CD4-positive, alpha-beta T cell treated with Interleukin-15 for 4 hours (primary cell): ENCODE measurements at regions not wholly inside any gene's neighbourhood (a gene's known extent, or its start where the extent isn't known, plus 50 kb on each side); places are given as distances from the start of the nearest gene placed in this dataset.

ENCODE experiments used
- DNase-seq: peaks from one replicate; pipeline ENCODE4 v3.0.0-alpha.2; 2020; ENCODE audit warnings: low spot score

DNA sequence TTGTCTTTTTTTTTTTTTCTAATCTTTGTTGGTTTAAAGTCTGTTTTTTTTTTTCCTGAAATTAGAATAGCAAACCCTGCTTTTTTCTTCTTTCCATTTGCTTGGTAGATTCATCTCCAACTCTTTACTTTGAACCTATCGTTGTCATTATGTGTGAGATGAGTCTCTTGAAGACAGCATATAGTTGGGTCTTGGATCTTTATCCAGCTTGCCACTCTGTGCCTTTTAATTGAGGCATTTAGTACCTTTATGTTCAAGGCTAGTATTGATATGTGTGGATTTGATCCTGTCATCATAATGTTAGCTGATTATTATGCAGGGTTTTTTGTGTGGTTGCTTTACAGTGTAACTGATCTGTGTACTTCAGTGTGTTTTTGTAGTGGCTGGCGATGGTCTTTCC lies 383.8 kb downstream of the MAN2A1 start:
- no peak for DNase-seq

DNA sequence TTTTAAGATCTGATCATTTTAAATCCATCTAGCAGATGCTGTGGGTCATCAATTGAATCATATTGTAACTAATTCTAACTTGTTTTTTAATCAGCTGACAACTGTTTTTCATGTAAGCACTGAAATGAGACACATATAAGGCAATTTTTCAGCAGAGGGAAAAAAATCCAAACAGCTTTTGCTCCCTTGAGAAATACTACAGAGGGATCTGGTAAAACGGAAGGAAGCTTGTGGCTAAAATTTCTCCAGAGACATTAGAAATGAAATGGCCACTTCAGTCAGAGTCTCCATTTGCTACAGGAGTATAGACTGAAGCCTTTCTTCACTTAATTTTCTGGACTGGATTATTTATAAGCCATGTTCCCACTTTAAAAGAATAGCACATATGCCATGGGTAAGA lies 385.9 kb downstream of the MAN2A1 start:
- no peak for DNase-seq

DNA sequence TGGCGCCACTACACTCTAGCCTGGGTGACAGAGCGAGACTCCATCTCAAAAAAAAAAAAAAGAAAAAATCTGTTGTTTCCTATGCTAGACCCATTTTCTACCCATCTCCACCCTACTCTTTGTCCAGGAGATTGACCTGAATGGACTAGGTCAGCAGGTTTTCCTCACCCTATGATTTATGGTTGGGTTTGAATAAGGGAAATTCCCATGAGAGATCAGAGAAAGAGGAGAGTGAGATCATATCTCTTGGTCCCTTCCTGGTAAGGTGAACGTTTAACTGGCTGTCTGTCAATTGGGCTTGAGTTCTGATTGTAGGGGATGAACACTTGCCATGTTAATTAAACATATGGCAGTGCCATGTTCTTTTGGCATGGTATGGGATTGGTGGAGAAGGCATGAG lies 387.4 kb downstream of the MAN2A1 start:
- DNase-seq = no peak

DNA sequence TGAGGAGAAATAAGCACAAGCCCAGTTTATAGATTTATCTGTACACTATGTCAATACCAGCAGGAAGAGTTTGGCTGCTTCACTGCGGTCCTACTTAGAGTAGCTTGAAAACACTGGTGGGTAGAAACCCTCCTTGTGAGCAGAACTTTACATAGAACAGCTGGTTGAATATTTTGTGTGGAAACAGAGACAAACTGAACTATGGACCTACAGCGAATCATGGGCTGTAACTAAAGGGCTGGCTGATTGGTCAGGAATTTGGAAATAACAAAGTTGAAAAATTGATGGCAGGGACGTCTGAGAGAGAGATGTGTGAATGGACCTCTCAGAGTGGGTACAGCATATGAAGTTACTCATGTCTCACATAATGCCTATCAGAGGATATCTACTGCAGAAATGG lies 392.5 kb downstream of the MAN2A1 start:
- DNase-seq = no peak

DNA sequence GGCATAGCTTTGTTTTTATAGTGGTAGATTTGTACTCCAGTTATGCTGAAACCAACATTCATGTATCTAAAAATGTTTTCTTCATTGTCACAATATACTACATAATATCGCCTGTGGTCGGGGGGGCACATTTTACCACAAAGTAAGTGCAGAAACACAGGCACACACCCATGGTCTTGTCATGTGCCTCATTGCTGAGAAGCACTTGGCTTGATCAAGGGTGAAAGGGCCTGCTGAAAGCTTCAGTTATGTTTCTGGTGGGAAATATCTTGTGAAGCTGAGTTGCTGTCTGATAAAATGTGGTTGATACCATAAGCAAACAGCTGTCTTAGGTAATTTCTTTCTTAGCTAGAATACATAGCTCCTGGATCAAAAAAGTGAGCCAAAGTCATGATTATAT lies 393.1 kb downstream of the MAN2A1 start:
- no peak for DNase-seq

DNA sequence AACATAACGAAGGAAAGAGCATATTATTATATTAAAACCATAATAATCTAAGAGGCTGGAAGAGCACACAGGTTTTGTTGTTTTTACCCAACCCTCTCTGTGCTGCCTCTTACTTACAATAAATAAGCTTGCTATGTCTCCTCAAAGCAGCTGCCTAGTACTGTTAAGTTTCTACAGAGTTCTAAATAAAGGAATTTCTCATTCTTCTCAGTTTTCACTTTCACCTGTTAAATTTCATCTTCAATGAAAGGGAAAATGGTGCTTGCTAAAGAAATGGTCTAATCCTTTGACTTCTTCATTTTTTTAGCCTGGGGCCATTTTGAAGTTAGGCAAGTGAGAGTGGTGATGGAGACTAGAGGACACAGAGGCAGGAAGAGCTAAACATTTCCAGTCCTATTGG lies 396.1 kb downstream of the MAN2A1 start:
- no peak for DNase-seq

DNA sequence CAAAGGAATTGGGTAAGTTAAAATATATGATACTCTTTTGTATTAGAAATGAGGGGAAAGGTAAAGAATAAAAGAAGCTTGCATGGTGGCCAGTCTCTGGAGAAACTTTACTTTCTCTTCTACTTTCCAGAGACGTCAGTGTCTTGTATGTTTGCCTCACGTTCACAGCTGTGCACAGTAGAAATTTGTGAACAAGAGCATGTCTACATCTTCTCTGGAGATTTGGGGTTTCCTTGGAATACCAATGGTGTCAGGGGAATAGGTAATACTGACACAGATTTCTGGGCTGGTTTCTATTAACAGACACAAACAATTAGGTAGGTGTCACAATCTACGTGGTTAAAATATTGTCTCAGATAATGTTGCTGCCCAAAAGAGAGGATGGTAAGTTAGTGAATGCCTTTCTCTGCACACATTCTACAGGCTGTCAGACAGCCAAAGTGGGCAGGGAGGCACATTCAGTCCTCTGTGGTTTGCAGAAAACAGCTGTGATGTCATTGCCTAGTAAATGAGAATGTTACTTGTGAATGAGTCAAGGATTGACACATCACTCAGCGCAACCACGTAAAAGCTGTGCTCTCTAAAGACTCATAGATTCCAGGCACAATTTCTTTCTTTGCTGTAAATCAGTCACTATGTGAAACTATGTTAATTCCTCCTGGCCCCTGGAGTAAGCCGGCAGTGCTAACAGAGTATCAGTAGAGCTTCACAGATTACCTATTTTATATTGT lies 397.1 kb downstream of the MAN2A1 start:
- no peak for DNase-seq

DNA sequence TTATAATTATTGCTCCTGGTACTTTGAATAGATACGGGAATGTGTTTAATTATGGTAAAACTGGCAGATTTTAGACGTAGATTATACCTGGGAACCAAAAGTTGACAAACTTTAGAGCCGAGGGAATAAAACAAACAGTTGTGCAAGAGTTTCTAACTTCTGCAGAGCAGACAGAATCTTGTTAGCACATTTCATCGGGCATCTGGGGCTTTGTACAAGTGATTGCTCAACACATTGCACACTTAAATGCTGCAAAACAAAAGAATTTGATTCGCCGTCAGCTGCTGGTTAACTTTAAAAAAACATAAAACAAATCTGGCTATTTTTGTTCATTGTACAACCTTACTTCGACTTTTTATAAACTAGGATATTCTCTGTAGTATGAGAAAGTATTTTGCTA lies 398.1 kb downstream of the MAN2A1 start:
- DNase-seq = no peak

DNA sequence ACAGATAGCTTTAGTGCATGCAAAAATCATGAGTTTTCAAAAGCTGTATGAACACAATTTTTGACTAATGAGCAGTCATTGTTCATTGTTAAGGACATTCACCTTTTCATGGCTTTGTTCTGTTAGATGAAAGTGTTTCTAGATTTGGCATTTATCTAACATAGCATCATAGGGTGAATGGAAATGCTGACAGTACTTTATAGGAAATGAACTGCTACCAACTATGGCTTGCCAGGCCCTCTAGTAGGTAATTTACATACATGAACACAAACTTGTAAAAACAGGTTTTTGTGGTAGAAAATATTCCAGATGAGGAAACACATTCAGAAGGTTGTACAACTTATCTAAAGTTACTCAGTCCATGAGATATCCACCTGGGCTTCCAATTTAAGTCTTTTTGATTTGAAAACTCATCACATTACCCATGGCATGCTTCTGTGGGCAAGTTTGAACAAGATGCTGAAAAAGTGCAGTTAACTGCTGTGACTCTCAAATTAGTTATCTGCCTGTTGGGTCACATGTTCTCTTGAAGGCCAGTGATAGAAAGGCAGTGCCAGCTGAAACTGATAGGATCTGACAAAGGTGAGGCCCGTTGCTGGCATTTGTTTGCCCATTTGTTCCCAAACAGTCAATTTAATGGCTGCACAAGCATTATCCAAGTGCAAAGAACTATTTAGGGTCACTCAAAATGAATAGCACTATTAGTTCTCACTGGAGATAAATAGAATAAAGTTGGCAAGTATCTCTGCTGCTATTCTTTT lies 399.1 kb downstream of the MAN2A1 start:
- no peak for DNase-seq

DNA sequence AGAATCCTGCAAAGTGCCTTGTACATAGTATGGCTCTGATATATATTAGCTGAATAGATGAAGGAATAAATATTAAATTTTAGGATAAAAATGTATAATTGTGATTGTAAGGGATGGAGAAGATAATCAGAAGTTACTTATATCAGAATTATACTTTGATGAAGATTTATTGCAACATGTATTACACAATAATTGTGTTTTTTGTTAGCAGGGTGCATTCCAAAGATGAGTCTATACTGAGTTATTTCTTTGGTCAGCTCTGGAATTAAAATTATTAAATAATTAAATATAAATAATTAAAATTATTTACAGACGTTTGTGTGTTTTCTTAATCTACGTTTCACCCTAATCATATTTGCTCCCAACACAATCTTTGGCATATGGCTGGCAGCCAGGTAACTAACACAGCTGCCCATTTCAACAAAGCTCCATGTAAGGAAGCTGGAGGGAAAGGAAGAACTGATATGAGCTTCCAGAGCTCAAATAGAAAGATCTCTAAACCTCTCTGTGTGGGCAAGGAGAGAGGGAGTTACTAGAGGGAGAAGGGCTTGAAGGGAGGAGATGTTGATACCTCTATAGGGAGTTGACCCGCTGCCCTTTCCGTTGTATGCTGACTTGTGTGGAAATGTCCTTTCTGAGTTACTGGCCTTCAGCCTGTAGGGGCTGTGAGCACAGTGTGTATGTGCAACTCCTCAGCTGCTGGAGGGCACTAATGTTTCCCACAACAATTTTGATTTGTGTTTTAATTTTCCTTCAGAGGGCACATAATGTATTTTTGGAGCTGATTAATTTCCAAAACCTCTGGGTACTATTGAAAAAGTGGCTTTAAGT lies 403.4 kb downstream of the MAN2A1 start:
- no peak for DNase-seq

DNA sequence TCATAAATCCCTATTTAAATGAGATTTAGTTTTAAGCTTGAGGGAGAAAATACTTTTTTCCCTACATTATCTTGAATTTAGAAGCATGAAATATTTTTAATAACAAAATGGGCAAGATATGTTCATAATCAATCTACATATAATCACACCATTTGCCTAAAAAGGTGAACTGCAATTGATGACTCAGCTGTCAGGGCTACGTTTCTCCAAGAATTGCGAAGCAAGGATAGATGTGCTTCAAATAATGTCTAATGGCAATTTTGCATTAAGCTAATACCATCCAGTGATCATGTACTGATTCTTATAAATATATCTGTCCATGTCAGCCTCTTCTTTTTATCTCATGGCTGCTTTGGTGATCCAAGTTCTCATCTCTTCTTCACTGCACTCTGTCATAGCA lies 404.4 kb downstream of the MAN2A1 start:
- DNase-seq = no peak

DNA sequence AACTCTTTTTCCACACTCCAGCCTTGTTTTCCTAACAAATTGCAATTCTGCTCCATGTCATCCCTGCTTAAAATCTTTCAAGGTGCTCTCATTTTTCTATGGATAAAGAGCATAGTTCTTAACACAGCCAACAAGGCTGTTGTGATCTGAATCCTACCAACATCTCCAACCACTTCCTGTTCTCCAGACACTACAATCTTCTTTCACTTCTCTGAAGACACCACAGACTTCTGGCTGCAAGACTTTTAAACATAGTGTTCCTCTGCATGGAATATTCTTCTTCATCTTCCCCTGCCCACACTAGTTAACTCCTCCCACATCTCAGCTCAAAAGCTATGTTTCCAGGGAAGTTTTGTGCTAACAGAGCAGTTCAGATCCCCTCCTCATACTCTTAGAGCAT lies 404.8 kb downstream of the MAN2A1 start:
- no peak for DNase-seq

DNA sequence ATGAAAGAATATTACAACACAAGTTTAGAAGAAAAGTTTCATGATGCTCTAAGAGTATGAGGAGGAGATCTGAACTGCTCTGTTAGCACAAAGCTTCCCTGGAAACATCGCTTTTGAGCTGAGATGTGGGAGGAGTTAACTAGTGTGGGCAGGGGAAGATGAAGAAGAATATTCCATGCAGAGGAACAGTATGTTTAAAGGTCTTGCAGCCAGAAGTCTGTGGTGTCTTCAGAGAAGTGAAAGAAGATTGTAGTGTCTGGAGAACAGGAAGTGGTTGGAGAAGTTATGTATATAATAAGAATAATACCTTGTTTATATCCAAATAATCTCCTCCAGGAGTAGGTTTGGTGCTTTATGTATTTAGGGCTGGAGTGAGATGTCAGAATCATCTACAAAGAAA lies 406.7 kb downstream of the MAN2A1 start:
- no peak for DNase-seq

DNA sequence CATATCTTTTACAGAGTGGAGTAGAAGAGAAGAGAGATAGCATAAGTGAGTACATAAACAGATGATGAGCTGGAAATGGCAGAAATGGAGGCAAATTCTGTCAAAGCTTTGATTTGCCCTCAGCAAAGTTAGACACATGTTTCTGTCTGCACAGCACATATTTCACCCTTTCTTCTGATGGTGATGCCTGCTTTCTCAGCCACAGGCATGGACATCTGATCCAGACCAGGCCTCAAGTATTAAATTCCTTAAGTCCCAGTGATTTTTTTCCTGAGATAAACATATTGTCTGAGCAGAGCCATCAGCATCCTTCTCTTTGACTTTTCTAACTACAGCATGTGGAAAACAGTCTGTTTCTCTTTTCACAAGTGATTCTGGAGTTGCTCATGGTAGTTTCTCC lies 409.8 kb downstream of the MAN2A1 start:
- no peak for DNase-seq

DNA sequence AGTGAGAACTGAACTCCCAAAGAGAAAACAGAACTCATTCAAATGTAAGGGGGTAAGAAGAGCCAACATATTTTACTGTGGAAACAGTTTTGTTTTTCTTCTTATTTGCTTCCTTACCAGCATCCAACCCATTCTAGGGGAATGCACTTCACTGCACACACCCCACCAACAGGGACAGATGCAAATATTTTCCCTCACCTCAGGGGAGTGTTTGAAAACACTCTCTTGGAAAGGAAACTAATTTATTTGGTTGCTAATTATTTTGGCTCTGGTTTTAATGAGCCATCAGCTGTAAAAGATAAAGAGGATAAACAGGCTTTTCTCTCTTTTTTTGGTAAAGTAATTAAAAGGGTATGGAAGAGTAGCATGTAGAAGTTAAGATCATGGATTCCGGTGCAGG lies 413.4 kb downstream of the MAN2A1 start:
- no peak for DNase-seq

DNA sequence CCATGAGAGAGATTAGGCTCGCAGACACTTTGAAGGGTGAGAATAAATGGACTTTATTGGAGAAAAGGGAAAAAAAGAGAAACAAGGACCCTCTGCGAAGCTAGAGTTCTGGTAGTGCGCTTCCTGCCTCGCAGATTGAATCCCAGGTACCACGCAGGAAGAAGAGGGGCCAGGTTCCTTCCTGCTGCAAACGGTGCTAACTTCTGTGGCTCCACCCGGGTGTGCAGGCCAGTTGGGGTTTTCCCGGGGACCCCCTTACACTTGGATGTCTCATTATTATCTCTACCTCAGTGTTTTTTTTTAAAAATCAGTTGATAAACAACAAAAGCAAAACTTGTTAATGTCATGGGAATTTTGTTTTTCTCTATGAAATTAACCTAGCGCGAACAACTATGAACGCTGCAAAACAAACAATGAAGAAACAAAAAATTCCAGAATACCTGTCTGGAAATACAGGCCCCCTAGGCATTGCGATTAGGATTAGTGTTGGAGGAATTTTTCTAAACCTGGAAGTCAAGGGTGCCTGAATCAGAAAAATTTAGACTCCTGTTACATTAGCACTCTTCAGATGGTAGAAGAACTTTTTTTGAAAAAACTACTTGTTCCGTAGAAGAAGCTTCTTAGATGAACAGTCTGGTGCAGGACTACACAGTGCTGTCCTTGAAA lies 414.5 kb downstream of the MAN2A1 start:
- no peak for DNase-seq

DNA sequence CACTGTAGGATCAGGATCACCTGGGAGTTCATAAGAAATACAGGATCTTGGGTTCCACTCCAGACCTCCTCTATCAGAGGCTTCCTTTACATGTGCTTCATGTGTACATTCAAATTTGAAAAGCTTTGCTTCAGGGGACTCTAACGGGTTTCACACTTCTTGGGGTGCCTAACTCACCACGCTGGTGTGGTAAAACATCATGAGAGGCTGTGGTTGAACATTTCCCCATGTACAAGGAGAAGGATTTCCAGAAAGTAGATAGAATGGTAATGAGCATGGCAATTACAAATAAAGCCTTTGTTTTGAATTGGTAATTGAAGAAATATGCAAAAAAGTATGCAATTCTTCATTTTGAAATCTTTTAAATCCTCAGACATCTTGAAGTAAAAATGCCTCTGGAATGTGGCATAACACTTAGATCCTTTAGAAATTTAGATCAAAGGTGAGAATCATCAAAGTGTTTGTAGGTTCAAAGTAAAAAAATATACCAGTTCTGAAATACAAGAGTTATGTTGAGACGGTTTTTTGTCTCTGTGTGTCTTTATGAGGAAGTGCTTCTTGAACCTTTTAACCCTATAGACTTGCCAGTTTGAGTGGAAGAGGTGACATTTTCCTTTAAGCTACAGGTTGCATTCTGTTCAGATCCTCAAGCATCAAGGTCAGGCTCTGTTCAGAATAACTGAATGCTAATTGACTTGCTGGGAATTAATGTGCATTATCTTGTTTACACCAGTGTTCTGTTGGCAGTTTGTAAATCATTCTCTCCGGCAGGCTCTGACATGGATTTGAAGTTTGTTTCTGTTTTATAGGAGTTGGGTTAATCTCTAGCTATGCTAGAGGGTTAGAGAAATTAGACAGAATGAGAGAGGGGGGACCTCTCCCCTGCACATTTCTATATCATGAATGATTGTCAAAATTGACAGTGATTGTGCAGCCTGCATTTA lies 415.3 kb downstream of the MAN2A1 start:
- DNase-seq = no peak

DNA sequence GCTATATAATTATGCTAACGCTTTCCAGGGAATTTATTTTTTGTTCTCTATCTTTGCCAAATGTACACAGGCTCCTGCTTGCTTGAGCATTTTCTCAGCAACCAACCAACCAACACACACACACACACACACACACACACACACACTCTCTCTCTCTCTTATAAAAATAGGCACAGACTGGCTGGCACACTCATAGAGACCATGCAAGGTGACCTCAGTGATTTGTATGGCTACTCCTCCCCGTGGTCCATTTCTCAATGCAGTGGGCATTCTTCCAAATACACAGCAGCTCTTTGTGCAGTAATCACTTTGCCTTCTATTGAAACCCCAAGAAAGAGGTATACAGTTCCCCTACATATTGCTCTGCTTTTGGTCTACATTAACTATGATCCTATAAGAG lies 416.0 kb downstream of the MAN2A1 start:
- no peak for DNase-seq

DNA sequence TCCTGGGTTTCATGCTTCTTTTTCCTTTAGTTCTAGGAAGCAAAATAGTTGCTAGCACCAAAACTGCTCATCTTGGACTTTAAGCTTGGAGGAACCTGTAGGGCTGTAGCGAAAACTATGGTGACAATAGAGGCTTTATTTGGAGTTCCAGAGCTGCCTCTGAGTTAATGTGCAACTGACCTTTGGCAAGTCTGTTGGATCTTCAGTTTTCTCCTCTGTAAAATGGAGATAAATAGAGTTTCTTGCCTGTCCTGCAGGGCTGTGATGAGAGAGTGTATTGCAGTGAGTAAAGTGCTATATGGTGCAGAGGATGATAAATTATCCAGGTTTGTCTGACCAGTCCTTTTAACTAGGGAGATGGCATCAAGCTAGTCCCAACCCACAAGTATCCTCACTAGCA lies 417.0 kb downstream of the MAN2A1 start:
- DNase-seq = no peak

DNA sequence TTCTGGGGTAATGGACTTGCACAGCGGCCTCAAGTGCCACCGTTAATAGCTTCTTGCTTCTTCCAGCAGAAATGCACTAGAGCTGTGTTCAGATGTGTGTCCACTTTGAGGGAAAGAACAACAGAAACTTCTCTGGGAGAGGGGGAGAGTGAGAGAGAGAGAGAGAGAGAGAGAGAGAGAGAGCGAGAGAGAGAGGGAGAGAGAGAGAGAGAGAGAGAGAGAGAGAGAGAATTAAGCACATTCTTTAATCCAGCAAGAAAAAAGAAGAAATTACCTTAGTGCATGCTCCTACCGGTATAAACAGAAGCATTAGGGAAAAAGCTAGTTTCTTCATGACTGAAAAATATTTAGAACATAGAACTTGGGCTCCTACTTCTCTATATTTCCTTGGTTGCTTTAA lies 418.8 kb downstream of the MAN2A1 start:
- DNase-seq = no peak

DNA sequence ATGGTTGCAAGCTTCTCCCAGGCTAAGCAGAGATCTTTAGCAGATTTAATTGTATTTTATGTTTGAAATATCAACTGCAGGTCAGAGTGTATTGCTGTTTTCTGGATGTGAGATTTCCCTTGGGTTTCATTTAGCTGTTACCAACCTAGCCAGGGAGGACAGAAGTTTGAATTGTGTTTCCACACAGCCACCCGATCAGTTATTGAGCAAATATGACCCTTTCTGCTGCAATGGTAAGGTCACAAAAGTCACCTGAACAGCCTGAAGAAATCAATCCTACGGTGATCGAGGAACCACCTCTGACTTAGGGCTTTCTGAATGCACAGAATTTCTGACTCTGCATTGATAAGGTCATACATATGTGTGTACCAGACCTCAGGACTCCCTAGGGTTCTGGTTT lies 419.9 kb downstream of the MAN2A1 start:
- DNase-seq = no peak
